ENCODE measurements at regions not wholly inside any gene's neighbourhood (a gene's known extent, or its start where the extent isn't known, plus 50 kb on each side); places are given as distances from the start of the nearest gene placed in this dataset.

DNA sequence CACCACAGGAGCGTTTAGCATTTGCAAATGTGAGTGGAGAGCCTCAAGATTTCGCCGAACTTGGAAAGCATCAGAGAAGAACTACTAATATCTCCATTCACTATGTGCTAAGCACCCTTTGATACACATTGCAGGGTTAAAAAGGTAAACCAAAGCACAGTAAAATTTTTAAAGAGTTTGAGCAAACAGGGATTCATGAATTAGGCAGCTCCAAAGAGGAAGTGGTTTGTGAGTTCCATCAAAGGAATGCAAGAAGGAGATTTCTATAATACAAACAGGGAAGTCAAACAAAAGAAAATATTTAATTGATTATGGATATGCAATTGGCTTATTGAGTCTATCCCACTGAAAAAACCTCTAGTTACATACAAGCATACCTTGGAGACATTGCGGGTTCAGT is 81.1 kb upstream of the TMEM72 start (continued):
- TF ChIP-seq ZNF416 (CRISPR knock-in tag; IDR thresholded peaks at IDR 0.05) (no peak), ELF4 (CRISPR knock-in tag; IDR thresholded peaks at IDR 0.05; ENCODE audit: low read depth) (no peak)
- TF ChIP-seq, protein P1, sequence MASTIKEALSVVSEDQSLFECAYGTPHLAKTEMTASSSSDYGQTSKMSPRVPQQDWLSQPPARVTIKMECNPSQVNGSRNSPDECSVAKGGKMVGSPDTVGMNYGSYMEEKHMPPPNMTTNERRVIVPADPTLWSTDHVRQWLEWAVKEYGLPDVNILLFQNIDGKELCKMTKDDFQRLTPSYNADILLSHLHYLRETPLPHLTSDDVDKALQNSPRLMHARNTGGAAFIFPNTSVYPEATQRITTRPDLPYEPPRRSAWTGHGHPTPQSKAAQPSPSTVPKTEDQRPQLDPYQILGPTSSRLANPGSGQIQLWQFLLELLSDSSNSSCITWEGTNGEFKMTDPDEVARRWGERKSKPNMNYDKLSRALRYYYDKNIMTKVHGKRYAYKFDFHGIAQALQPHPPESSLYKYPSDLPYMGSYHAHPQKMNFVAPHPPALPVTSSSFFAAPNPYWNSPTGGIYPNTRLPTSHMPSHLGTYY (CRISPR knock-in tag; IDR thresholded peaks at IDR 0.05), result no peak

DNA sequence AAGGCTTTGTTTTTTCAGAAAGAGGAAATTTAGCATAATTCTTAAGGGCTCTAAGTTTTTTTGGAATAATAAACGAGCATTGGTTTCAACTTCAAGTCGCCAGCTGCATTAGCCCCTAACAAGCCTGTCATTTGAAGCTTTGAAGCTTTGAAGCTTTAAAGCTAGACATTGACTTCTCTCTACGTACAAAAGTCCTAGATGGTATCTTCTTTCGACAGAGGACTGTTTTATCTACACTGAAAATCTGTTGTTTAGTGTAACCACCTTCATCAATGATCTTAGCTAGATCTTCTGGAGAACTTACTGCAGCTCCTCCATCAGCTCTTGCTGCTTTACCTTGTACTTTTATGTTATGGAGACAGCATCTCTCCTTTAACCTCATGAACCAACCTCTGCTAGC is 79.6 kb upstream of the TMEM72 start:
- Mint-ChIP-seq H3K27ac (no peak overlapping the region), H3K9me3 (no peaks in the 10 kb centered on the region; the same call in 1 of the 2 replicates), H3K27me3 (ENCODE audit: low read depth) (no peaks in the 10 kb centered on the region; the same call in 1 of the 2 replicates), H3K36me3 (no peaks in the 10 kb centered on the region), H3K4me3 (no peak overlapping the region), H3K4me1 (peaks cover 18% of the 10 kb centered on the region)
- DNase-seq (ENCODE audit: low spot score) (no peak), ATAC-seq (no peak)
- ChIA-PET CTCF (interaction anchor here (0.9 kb wide), 1 partner anchor 26 kb away, joined by 3 read pairs; no protein-coding TSS in a partner anchor), POLR2A (no interaction called here)
- no peak for TF ChIP-seq TEAD4 (CRISPR knock-in tag; IDR thresholded peaks at IDR 0.05)
- TF ChIP-seq NR3C1 (CRISPR knock-in tag; conservative IDR thresholded peaks at IDR 0.05; ENCODE audit: low read depth), result no peak
- TF ChIP-seq, protein P2, sequence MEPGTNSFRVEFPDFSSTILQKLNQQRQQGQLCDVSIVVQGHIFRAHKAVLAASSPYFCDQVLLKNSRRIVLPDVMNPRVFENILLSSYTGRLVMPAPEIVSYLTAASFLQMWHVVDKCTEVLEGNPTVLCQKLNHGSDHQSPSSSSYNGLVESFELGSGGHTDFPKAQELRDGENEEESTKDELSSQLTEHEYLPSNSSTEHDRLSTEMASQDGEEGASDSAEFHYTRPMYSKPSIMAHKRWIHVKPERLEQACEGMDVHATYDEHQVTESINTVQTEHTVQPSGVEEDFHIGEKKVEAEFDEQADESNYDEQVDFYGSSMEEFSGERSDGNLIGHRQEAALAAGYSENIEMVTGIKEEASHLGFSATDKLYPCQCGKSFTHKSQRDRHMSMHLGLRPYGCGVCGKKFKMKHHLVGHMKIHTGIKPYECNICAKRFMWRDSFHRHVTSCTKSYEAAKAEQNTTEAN (CRISPR knock-in tag; IDR thresholded peaks at IDR 0.05), result no peak

DNA sequence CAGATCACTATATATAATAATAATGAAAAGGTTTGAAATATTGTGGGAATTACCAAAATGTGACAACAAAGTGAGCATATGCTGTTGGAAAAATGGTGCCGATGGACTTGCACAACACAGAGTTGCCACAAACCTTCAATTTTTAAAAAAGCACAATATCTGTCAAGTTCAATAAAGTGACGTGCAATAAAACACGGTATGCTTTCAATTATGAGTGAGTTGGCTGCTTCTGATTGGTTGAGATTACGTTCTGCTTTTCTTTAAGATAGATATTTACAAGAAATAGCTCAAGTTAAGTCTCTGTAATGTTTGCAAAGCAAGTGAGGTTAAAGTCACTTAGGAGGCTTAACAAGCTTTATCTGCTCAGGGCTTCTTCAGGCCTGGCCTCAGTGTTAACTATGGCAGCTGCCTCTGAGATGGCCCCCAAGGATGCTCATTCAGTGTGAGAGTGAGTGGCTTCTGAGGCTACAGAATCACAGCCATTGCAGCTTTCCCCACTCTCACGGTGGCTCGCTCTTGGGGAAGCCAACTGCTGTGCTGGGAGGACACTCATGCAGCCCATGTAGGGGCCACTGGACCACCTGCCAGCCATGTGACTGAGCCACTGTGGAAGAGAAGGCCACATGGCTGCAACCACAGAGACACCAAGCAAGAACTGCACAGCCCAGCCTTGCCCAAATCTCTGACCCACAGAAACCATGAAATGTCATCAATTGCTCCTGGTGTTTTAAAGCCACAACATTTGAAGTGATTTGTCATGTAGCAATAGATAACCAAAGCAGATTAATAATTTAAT is 78.3 kb upstream of the TMEM72 start:
- Mint-ChIP-seq H3K36me3 (no peaks in the 10 kb centered on the region), H3K27me3 (ENCODE audit: low read depth) (no peaks in the 10 kb centered on the region; the same call in 1 of the 2 replicates), H3K27ac (no peak overlapping the region), H3K4me3 (no peak overlapping the region), H3K4me1 (peaks cover 17% of the 10 kb centered on the region), H3K9me3 (no peaks in the 10 kb centered on the region; the same call in 1 of the 2 replicates)
- no peak for DNase-seq (ENCODE audit: low spot score)
- TF ChIP-seq FOXK1 (CRISPR knock-in tag; IDR thresholded peaks at IDR 0.05), result no peak
- no peak for TF ChIP-seq ESRRA (CRISPR knock-in tag; IDR thresholded peaks at IDR 0.05; ENCODE audit: borderline replicate concordance)
- TF ChIP-seq, protein P1 (CRISPR knock-in tag; IDR thresholded peaks at IDR 0.05), result no peak
- no peak for TF ChIP-seq IRF2 (CRISPR knock-in tag; IDR thresholded peaks at IDR 0.05; ENCODE audit: borderline replicate concordance, low read depth)
- TF ChIP-seq, protein P3, sequence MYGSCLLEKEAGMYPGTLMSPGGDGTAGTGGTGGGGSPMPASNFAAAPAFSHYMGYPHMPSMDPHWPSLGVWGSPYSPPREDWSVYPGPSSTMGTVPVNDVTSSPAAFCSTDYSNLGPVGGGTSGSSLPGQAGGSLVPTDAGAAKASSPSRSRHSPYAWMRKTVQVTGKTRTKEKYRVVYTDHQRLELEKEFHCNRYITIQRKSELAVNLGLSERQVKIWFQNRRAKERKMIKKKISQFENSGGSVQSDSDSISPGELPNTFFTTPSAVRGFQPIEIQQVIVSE (CRISPR knock-in tag; IDR thresholded peaks at IDR 0.05; ENCODE audit: borderline replicate concordance), result no peak
- no peak for TF ChIP-seq TEAD1 (CRISPR knock-in tag; IDR thresholded peaks at IDR 0.05)
- TF ChIP-seq, protein P4, sequence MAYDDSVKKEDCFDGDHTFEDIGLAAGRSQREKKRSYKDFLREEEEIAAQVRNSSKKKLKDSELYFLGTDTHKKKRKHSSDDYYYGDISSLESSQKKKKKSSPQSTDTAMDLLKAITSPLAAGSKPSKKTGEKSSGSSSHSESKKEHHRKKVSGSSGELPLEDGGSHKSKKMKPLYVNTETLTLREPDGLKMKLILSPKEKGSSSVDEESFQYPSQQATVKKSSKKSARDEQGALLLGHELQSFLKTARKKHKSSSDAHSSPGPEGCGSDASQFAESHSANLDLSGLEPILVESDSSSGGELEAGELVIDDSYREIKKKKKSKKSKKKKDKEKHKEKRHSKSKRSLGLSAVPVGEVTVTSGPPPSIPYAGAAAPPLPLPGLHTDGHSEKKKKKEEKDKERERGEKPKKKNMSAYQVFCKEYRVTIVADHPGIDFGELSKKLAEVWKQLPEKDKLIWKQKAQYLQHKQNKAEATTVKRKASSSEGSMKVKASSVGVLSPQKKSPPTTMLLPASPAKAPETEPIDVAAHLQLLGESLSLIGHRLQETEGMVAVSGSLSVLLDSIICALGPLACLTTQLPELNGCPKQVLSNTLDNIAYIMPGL (CRISPR knock-in tag; IDR thresholded peaks at IDR 0.05), result no peak
- no peak for TF ChIP-seq PRRX2 (CRISPR knock-in tag; IDR thresholded peaks at IDR 0.05)
- TF ChIP-seq, protein P5, sequence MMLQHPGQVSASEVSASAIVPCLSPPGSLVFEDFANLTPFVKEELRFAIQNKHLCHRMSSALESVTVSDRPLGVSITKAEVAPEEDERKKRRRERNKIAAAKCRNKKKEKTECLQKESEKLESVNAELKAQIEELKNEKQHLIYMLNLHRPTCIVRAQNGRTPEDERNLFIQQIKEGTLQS (CRISPR knock-in tag; conservative IDR thresholded peaks at IDR 0.05), result no peak
- TF ChIP-seq ZNF232 (CRISPR knock-in tag; IDR thresholded peaks at IDR 0.05), result no peak
- TF ChIP-seq, protein P6, sequence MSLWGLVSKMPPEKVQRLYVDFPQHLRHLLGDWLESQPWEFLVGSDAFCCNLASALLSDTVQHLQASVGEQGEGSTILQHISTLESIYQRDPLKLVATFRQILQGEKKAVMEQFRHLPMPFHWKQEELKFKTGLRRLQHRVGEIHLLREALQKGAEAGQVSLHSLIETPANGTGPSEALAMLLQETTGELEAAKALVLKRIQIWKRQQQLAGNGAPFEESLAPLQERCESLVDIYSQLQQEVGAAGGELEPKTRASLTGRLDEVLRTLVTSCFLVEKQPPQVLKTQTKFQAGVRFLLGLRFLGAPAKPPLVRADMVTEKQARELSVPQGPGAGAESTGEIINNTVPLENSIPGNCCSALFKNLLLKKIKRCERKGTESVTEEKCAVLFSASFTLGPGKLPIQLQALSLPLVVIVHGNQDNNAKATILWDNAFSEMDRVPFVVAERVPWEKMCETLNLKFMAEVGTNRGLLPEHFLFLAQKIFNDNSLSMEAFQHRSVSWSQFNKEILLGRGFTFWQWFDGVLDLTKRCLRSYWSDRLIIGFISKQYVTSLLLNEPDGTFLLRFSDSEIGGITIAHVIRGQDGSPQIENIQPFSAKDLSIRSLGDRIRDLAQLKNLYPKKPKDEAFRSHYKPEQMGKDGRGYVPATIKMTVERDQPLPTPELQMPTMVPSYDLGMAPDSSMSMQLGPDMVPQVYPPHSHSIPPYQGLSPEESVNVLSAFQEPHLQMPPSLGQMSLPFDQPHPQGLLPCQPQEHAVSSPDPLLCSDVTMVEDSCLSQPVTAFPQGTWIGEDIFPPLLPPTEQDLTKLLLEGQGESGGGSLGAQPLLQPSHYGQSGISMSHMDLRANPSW (CRISPR knock-in tag; conservative IDR thresholded peaks at IDR 0.05; ENCODE audit: low read depth), result no peak
- TF ChIP-seq TEAD4 (CRISPR knock-in tag; IDR thresholded peaks at IDR 0.05), result no peak
- no peak for TF ChIP-seq ZNF121 (CRISPR knock-in tag; IDR thresholded peaks at IDR 0.05)
- TF ChIP-seq EMX1 (CRISPR knock-in tag; IDR thresholded peaks at IDR 0.05), result no peak
- TF ChIP-seq FOXP1 (CRISPR knock-in tag; IDR thresholded peaks at IDR 0.05; ENCODE audit: borderline replicate concordance), result no peak
- ATAC-seq, result no peak
- CTCF ChIA-PET, result interaction anchor here (1.1 kb wide), 1 partner anchor 25 kb away, joined by 3 read pairs; no protein-coding TSS in a partner anchor
- POLR2A ChIA-PET, result no interaction called here
